ENCODE measurements at regions not wholly inside any gene's neighbourhood (a gene's known extent, or its start where the extent isn't known, plus 50 kb on each side); places are given as distances from the start of the nearest gene placed in this dataset.

DNA sequence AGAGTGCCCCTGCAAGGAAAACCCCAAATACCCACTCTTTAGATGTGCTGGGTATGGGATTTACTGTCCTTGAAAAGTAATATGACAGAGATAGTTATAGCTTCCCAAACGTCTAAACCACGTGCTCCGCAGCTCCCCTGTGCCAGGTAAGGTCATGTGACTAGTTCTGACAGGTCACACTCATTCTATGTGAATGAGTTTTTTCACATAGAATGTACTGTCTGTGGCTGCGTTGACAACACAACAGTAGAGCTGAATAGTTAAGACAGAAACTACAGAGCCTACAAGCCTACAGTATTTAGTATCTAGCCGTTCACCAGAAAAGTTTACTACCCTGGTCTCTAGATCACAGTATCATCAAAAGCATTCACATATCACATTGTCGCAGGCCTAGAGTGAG, 236.2 kb downstream of the ETS1 start:
- peaks cover 6% of the 10 kb centered on the region for H3K36me3 Mint-ChIP-seq
- no peak overlapping the region for H3K27ac Mint-ChIP-seq
- H3K4me3 Mint-ChIP-seq: no peak overlapping the region
- DNase-seq (no peak), ATAC-seq (no peak)
- H3K4me1 Mint-ChIP-seq: peaks cover 22% of the 10 kb centered on the region
- H3K27me3 Mint-ChIP-seq: no peaks in the 10 kb centered on the region
- CTCF ChIA-PET: interaction anchor here (1.1 kb wide), 1 partner anchor 57 kb away, joined by 3 read pairs; no protein-coding TSS in a partner anchor
- H3K9me3 Mint-ChIP-seq (ENCODE audit: low read depth): no peaks in the 10 kb centered on the region

DNA sequence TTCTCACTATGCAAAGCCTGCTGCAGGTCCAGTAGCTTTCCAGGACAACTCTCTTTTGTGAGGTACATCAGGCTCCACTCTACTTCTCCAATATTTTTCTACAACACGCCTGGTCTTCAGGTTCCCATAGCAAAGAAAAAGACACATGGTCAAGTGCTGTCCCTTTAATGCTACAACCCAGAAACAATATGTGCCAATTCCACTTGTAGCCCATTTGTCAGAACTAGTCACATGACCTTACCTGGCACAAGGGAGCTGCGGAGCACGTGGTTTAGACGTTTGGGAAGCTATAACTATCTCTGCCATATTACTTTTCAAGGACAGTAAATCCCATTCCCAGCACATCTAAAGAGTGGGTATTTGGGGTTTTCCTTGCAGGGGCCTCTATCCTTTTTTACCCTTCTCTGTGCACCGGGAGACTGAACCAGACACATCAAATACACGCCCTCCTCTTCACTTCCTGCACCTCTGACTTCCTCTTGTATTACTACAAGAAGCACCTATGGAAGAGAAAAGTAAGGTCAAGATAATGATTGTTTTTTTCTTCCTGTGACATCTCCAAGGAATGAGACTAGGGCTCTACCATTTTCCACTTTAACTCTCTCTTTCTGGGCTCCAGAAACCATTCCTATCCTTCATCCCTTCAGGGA, 237.6 kb downstream of the ETS1 start:
- no peaks in the 10 kb centered on the region for H3K9me3 Mint-ChIP-seq (ENCODE audit: low read depth)
- CTCF ChIA-PET: interaction anchor here (1.2 kb wide), 2 partner anchors 10 to 17 kb away, joined by 3 to 4 read pairs; no protein-coding TSS in a partner anchor
- peaks cover 6% of the 10 kb centered on the region for H3K36me3 Mint-ChIP-seq
- ATAC-seq (no peak), DNase-seq (no peak)
- H3K27me3 Mint-ChIP-seq: no peaks in the 10 kb centered on the region
- H3K27ac Mint-ChIP-seq: no peak overlapping the region
- peaks cover 34% of the 10 kb centered on the region for H3K4me1 Mint-ChIP-seq
- no peak overlapping the region for H3K4me3 Mint-ChIP-seq

DNA sequence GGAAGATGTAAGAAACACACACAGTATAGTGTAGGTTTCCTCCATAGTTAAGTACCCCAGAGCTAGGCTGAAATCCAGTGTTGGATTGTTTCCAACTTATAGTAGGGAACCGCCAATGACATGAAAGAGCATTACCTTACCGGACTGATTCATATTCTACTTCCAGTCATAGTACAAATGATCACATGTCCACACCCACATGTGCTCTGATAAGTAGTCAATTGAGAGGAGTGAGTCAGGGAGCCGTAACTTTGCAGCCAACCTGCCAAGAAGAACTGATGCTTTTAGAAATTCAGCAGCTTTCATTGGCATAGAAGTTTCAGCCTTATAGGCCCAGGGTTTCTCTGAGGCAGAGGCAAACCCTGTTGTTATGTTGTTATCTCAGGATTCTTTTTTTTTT, 240.6 kb downstream of the ETS1 start:
- H3K27ac Mint-ChIP-seq: no peak overlapping the region
- H3K4me1 Mint-ChIP-seq: peaks cover 63% of the 10 kb centered on the region

DNA sequence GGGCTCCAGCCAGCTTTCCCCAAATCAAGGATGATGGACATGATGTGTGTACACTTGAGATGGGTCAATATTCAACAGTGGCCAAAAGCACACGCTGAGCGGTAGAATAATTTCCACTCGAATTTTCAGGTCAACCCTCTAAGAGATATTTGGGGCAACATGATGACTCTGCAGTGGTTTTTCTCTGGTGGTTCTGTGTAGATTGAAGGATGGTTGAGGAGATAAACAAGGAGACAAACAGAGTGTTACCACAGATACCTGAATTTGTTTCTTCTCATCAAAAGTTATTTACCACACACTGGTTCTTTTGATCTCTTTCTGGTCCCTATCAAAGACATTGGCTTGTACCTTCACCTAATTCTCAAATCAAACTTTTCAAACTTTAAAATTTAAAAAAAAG, 242.0 kb downstream of the ETS1 start:
- Mint-ChIP-seq H3K27ac (peak overlapping the region; percentile 53), H3K27me3 (no peaks in the 10 kb centered on the region), H3K4me3 (no peak overlapping the region), H3K4me1 (peaks cover 73% of the 10 kb centered on the region), H3K36me3 (peaks cover 5% of the 10 kb centered on the region), H3K9me3 (ENCODE audit: low read depth) (no peaks in the 10 kb centered on the region)
- DNase-seq (no peak), ATAC-seq (peak; percentile 12)
- CTCF ChIA-PET: interaction anchor here (1.0 to 1.5 kb wide), 3 partner anchors 22 to 486 kb away, joined by 3 to 4 read pairs (median 3); no protein-coding TSS in a partner anchor

More for the DNA sequence above, 240.6 kb downstream of the ETS1 start:
- H3K9me3 Mint-ChIP-seq (ENCODE audit: low read depth): no peaks in the 10 kb centered on the region
- no peaks in the 10 kb centered on the region for H3K27me3 Mint-ChIP-seq
- no peak overlapping the region for H3K4me3 Mint-ChIP-seq
- CTCF ChIA-PET: interaction anchor here (0.9 to 1.5 kb wide), 4 partner anchors 16 to 125 kb away, joined by 3 to 4 read pairs (median 3); no protein-coding TSS in a partner anchor
- H3K36me3 Mint-ChIP-seq: peaks cover 6% of the 10 kb centered on the region
- ATAC-seq: no peak
- DNase-seq: no peak

DNA sequence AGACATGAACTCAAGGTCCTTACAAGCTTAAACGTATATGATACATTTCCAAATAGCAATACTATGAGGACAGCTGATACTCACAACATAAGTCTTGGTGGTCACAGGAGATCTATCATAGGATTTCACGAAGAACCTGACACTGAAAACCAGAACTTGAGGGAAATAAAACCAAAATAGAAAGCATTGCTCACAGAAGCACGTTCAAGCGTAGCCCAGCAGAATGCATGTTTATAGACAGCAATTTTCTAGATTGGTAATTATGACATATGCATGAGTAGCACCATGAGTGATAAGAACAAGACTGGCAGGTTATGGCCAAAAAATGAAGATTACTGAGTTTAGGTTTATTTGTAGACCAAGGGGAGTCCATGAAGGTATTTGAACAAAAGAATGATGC, 243.5 kb downstream of the ETS1 start:
- H3K4me3 Mint-ChIP-seq: no peak overlapping the region
- H3K27me3 Mint-ChIP-seq: no peaks in the 10 kb centered on the region
- H3K9me3 Mint-ChIP-seq (ENCODE audit: low read depth): no peaks in the 10 kb centered on the region
- H3K4me1 Mint-ChIP-seq: peaks cover 70% of the 10 kb centered on the region
- CTCF ChIA-PET: interaction anchor here (0.9 to 3.5 kb wide), 4 partner anchors 20 to 487 kb away, joined by 3 to 31 read pairs (median 4); no protein-coding TSS in a partner anchor
- peak overlapping the region; percentile 95 for H3K27ac Mint-ChIP-seq
- ATAC-seq: peak; percentile 28
- DNase-seq: no peak
- H3K36me3 Mint-ChIP-seq: peaks cover 4% of the 10 kb centered on the region

DNA sequence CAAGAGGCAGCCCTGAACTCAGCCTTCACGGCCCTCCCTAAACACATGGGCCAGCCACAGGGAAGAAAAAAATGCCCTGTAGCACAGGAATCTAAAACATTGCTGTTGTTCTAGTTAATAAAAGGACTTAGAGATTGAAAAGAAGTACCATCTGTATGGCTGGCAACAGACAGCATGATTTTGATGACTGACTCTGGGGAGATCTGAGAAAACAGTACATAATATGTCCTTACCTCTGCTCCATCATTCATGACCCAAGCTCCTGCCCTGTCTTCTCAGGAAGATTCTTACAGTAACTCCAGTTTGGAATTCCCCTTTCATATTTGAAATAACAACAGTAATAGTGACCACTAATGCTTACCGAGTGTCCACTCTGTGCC, 244.2 kb downstream of the ETS1 start:
- Mint-ChIP-seq H3K4me3 (peak overlapping the region; percentile 10), H3K27ac (peak overlapping the region; percentile 95), H3K9me3 (ENCODE audit: low read depth) (no peaks in the 10 kb centered on the region), H3K36me3 (peaks cover 6% of the 10 kb centered on the region), H3K27me3 (no peaks in the 10 kb centered on the region), H3K4me1 (peaks cover 70% of the 10 kb centered on the region)
- DNase-seq: no peak
- peak; percentile 6 for ATAC-seq
- CTCF ChIA-PET: interaction anchor here (0.9 to 3.5 kb wide), 6 partner anchors 19 to 171 kb away, joined by 3 to 31 read pairs (median 4); no protein-coding TSS in a partner anchor

DNA sequence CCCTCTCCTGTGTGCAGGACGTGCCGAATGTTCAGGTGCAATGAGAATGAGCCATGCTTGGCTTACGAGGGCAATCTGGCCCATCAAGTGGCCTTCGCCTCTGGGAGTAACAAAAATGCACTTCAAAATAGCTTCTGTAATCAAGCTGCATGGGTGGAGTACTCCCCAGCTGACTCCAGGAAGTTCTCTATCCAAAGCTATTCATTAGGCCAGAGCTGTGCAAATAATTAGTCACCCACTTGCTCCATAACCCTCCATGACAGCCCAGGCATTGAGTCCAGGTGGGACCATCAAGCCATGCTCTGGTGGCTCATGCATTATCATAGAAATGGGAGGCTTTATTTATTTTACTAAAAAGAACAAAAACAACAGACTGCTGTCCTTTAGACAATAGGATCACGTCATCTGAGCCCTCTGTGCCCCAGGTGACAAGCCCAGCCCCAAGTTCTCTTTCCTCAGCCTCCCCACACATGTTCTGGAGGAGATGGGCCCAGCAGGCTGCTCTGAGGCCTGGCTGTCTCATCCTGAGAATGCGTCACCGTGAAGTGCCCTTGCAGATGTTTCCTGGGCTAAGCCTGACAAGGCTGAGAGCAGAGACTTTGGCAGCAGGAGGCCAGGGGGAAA, 244.7 kb downstream of the ETS1 start:
- DNase-seq (peak; percentile 86), ATAC-seq (peak; percentile 85)
- Mint-ChIP-seq H3K4me3 (no peak overlapping the region), H3K9me3 (ENCODE audit: low read depth) (no peaks in the 10 kb centered on the region), H3K36me3 (peaks cover 7% of the 10 kb centered on the region), H3K4me1 (peaks cover 68% of the 10 kb centered on the region), H3K27ac (peak overlapping the region; percentile 95), H3K27me3 (no peaks in the 10 kb centered on the region)
- CTCF ChIA-PET: interaction anchor here (0.7 to 3.5 kb wide), 7 partner anchors 12 to 130 kb away, joined by 3 to 31 read pairs (median 3); no protein-coding TSS in a partner anchor

DNA sequence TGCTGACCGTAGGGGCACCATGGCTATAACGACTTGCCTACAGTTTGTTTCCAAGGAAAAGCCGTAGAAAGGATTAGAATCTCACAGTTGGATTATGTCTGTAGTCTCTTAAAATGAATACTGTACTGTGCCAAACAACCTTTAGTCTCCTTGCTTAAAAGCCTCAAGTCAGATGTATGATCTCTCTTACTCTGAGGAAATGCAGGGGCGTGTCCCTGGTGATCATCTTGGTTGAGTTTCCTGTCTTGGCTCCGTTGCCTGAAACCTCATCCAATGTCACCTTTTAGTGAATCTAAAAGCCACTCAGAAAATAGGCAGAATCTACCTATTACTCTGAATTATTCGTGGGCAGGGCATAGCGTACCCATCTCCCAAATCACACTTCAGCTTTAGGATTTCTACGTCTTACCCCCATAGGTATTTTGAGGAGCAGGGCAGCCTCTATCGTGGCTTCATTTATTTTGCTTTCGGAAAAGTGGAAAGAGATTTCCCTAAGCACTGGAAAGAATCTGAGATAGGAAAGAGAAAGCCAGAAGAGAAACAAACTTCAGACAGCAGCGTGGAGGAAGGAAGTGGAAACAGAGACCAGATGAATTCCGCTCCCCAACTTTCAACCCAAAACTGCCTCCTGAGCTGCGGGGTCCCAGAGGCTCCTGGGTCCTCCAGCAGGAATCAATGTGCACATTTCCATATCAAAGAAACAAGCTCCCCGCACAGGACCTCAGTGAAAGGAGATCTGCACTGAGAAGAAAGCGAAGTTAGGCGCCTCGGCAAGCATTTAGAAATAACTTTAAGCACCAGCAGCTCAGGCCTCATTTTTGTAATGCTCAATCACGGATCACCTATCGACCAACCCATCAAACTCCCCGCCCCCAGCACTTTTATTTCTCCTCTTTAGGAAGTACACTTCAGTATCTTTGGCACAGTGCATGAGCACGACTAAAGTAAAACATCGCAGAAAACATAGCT, 245.8 kb downstream of the ETS1 start:
- Mint-ChIP-seq H3K9me3 (ENCODE audit: low read depth) (no peaks in the 10 kb centered on the region), H3K36me3 (peaks cover 4% of the 10 kb centered on the region), H3K27ac (peak overlapping the region; percentile 95), H3K4me3 (peak overlapping the region; percentile 54), H3K4me1 (peaks cover 65% of the 10 kb centered on the region), H3K27me3 (no peaks in the 10 kb centered on the region)
- peak; percentile 84 for DNase-seq
- peak; percentile 66 for ATAC-seq
- CTCF ChIA-PET: interaction anchor here (0.5 to 3.5 kb wide), 11 partner anchors 11 to 178 kb away, joined by 3 to 31 read pairs (median 3); no protein-coding TSS in a partner anchor

DNA sequence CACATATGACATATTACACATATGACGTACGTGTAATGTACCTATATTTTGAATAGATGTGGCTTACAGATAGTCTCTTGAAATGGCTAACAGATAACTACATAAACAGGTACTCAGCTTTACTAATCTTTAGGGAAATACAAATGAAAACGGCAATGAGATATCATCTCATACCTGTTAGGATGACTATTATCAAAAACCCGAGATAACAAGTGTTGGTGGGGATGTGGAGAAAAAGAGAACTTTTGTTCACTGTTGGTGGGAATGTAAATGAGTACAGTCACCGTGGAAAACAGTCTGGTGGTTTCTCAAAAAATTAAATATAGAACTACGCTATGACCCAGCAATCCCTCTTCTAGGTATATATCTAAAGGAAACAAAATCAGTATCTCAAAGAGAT, 247.6 kb downstream of the ETS1 start:
- peak overlapping the region; percentile 79 for H3K27ac Mint-ChIP-seq
- DNase-seq: no peak
- no peak for ATAC-seq
- H3K4me3 Mint-ChIP-seq: no peak overlapping the region
- peaks cover 4% of the 10 kb centered on the region for H3K36me3 Mint-ChIP-seq
- H3K4me1 Mint-ChIP-seq: peaks cover 54% of the 10 kb centered on the region
- no peaks in the 10 kb centered on the region for H3K27me3 Mint-ChIP-seq
- H3K9me3 Mint-ChIP-seq (ENCODE audit: low read depth): no peaks in the 10 kb centered on the region
- CTCF ChIA-PET: interaction anchor here (1.4 kb wide), 1 partner anchor 16 kb away, joined by 3 read pairs; no protein-coding TSS in a partner anchor

DNA sequence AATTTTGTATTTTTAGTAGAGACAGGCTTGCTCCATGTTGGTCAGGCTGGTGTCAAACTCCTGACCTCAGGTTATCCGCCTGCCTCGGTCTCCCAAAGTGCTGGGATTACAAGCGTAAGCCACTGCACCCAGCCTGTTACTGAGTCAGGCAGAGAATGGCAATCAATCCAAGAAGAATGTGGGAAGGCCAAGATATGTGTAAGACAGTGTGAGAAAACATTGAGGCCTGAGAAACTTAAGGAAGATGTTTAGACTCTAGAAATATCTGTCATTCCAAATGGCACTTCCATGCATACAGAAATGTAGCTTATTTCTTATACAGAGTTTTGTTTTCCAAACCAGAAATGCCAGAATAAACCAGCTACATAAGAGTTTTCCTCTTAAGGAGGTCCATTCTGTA, 248.5 kb downstream of the ETS1 start:
- no peak for DNase-seq
- H3K27me3 Mint-ChIP-seq: no peaks in the 10 kb centered on the region
- H3K4me1 Mint-ChIP-seq: peaks cover 52% of the 10 kb centered on the region

DNA sequence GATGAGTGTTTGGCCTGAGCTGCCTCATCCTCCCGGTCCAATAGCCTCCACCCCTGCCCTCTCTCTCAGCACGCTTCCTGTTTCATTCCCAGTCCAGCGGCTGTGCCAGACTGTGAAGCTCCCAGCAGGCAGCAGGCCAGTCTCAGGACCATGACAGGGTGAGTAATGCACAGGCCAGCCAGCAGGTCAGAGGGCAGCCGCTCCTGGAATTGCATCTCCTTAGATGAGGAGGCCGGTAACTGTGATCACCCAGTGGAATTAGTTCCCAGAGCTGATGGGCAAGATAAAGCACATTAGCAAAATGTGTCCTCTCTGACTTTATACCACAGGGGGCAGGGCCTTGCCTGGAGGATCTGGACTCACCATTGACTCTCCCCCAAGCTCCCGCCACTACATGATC, 251.2 kb downstream of the ETS1 start:
- peaks cover 4% of the 10 kb centered on the region for H3K36me3 Mint-ChIP-seq
- peaks cover 2% of the 10 kb centered on the region for H3K9me3 Mint-ChIP-seq (ENCODE audit: low read depth)
- no peak for DNase-seq
- H3K27ac Mint-ChIP-seq: no peak overlapping the region
- H3K4me3 Mint-ChIP-seq: no peak overlapping the region
- H3K4me1 Mint-ChIP-seq: peaks cover 35% of the 10 kb centered on the region
- ATAC-seq: no peak
- H3K27me3 Mint-ChIP-seq: no peaks in the 10 kb centered on the region
- CTCF ChIA-PET: interaction anchor here (1.2 to 1.9 kb wide), 4 partner anchors 8 to 294 kb away, joined by 3 to 11 read pairs (median 4); no protein-coding TSS in a partner anchor

More for the DNA sequence above, 248.5 kb downstream of the ETS1 start:
- CTCF ChIA-PET: interaction anchor here (1.4 kb wide), 1 partner anchor 15 kb away, joined by 3 read pairs; no protein-coding TSS in a partner anchor
- Mint-ChIP-seq H3K9me3 (ENCODE audit: low read depth) (no peaks in the 10 kb centered on the region), H3K4me3 (no peak overlapping the region), H3K27ac (no peak overlapping the region), H3K36me3 (peaks cover 4% of the 10 kb centered on the region)
- no peak for ATAC-seq

DNA sequence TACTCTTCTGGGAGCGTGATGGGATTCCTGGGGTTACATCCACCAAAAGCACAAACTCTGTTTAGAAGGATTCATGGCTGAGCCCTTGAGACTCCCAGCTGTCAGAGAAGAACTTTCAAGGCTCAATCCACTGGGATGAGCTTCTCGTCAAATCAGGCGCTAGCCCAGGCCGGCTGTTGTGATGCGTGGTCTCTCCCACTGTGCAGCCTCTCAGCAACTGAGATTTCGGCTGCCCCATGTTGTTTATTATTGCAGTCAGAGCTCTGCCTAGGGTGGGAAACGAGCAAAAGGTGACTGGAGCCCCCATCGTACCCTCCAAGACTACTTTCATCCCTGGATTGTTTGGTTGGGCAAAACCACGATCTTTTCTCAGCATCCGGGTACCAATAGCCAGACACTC, 251.6 kb downstream of the ETS1 start:
- H3K36me3 Mint-ChIP-seq: peaks cover 4% of the 10 kb centered on the region
- CTCF ChIA-PET: interaction anchor here (1.3 to 1.9 kb wide), 3 partner anchors 8 to 295 kb away, joined by 3 to 11 read pairs (median 4); no protein-coding TSS in a partner anchor

More for the DNA sequence above, 251.6 kb downstream of the ETS1 start:
- Mint-ChIP-seq H3K4me1 (peaks cover 36% of the 10 kb centered on the region), H3K27ac (no peak overlapping the region), H3K27me3 (no peaks in the 10 kb centered on the region), H3K4me3 (no peak overlapping the region), H3K9me3 (ENCODE audit: low read depth) (peaks cover 2% of the 10 kb centered on the region)
- ATAC-seq: no peak
- no peak for DNase-seq
